WERI-Rb-1 (cell line): ENCODE measurements at regions not wholly inside any gene's neighbourhood (a gene's known extent, or its start where the extent isn't known, plus 50 kb on each side); places are given as distances from the start of the nearest gene placed in this dataset.

Experiments
- DNase-seq: peaks from one replicate; pipeline ENCODE4 v3.0.0-alpha.2; 2020
- H3K27ac ChIP-seq: fragments of 250-450 bp; sonication (Bioruptor Pico); 2 replicates; pipeline ENCODE4 v1.5.1; 2020; ENCODE audit warnings: mild to moderate bottlenecking, moderate library complexity
- H3K27me3 ChIP-seq: fragments of 250-450 bp; sonication (Bioruptor Pico); 2 replicates; pipeline ENCODE4 v1.5.1; 2021; ENCODE audit warnings: mild to moderate bottlenecking, low read depth, moderate library complexity; ENCODE audit not compliant: insufficient read depth, severe bottlenecking
- H3K36me3 ChIP-seq: fragments of 250-450 bp; sonication (Bioruptor Pico); 2 replicates; pipeline ENCODE4 v1.5.1; 2020; ENCODE audit warnings: mild to moderate bottlenecking, moderate library complexity
- H3K4me3 ChIP-seq: 2 replicates; pipeline ENCODE4 v1.5.1; 2011; ENCODE audit warnings: low read depth, mild to moderate bottlenecking, control low read depth, low read length
- H3K9me3 ChIP-seq: fragments of 250-450 bp; sonication (Bioruptor Pico); 2 replicates; pipeline ENCODE4 v1.5.1; 2021; ENCODE audit warnings: mild to moderate bottlenecking, moderate library complexity; ENCODE audit not compliant: severe bottlenecking
- CTCF ChIP-seq: IDR thresholded peaks from 2 replicates; pipeline ENCODE4 v1.5.1; 2011; ENCODE audit warnings: low read depth, mild to moderate bottlenecking, control low read depth, inconsistent platforms, low read length

GRCh38 chr14:101361044-101361443, 200.3 kb upstream of the DIO3 start:
- Histone ChIP-seq H3K4me3 (no peak overlapping the region), H3K27me3 (peaks cover 86% of the 10 kb centered on the region), H3K9me3 (peaks cover 6% of the 10 kb centered on the region), H3K27ac (no peak overlapping the region), H3K36me3 (no peaks in the 10 kb centered on the region)
- DNase-seq, result no peak
- no peak for TF ChIP-seq CTCF

GRCh38 chr14:101361451-101362433, 199.6 kb upstream of the DIO3 start:
- TF ChIP-seq CTCF, result no peak
- Histone ChIP-seq H3K36me3 (no peaks in the 10 kb centered on the region), H3K4me3 (no peak overlapping the region), H3K9me3 (peaks cover 6% of the 10 kb centered on the region), H3K27ac (no peak overlapping the region), H3K27me3 (peaks cover 93% of the 10 kb centered on the region)
- no peak for DNase-seq

GRCh38 chr14:101362529-101363260, 198.6 kb upstream of the DIO3 start:
- Histone ChIP-seq H3K36me3 (no peaks in the 10 kb centered on the region), H3K27me3 (peaks cover 94% of the 10 kb centered on the region), H3K4me3 (no peak overlapping the region), H3K9me3 (peaks cover 4% of the 10 kb centered on the region), H3K27ac (no peak overlapping the region)
- TF ChIP-seq CTCF, result no peak
- no peak for DNase-seq

- Histone ChIP-seq H3K27ac (no peak overlapping the region), H3K4me3 (no peak overlapping the region), H3K27me3 (peaks cover 96% of the 10 kb centered on the region), H3K9me3 (peaks cover 4% of the 10 kb centered on the region), H3K36me3 (no peaks in the 10 kb centered on the region)
- no peak for DNase-seq
- TF ChIP-seq CTCF, result no peak
Observed at GRCh38 chr14:101363261-101363555, 198.1 kb upstream of the DIO3 start.

- no peak for TF ChIP-seq CTCF
- peaks cover 4% of the 10 kb centered on the region for H3K9me3 ChIP-seq
- no peak overlapping the region for H3K27ac ChIP-seq
- peaks cover 96% of the 10 kb centered on the region for H3K27me3 ChIP-seq
- no peak overlapping the region for H3K4me3 ChIP-seq
- DNase-seq, result no peak
- H3K36me3 ChIP-seq, result no peaks in the 10 kb centered on the region
Observed at GRCh38 chr14:101363880-101364391, 197.4 kb upstream of the DIO3 start.
